Breast epithelium (tissue), 3 donors: ENCODE measurements at regions not wholly inside any gene's neighbourhood (a gene's known extent, or its start where the extent isn't known, plus 50 kb on each side); places are given as distances from the start of the nearest gene placed in this dataset.

ENCODE experiments used
- POLR2A ChIP-seq: fragments of 450-650 bp; IDR thresholded peaks from one replicate; pipeline ENCODE4 v1.6.1; 2016; ENCODE audit warnings: antibody characterized with exemption, mild to moderate bottlenecking, moderate library complexity
- POLR2AphosphoS5 ChIP-seq, 3 donors: sonication (generic); formaldehyde crosslinking; IDR thresholded peaks; one replicate each; pipeline ENCODE4 v1.6.1; 2017; ENCODE audit warnings: antibody characterized with exemption in 3 of 3
- TF ChIP-seq, protein P1 (sequence below), 3 donors: fragments of 450-650 bp; IDR thresholded peaks; one replicate each; pipeline ENCODE4 v1.5.1; 2016 to 2017; ENCODE audit warnings: antibody characterized with exemption in 3 of 3, mild to moderate bottlenecking in 3 of 3, moderate library complexity in 3 of 3

DNA sequence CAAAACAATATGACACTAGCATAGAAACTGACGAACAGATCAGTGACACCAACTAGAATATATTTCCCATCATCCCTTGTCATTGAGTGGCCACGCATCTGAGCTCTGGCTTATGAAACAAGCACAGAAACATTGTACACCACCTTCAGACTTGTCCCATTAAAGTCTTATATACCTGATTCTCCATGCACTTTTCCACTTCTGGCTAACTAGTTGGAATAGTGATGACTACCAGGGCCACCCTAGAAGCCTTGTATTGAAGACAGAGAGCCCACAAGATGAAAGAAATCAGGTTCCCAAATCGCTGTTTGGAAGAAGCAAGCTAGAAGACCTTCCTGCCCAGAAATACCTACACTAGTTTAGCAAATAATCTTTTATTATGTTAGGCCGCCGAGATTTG lies 99.7 kb upstream of the PPM1H start:
- TF ChIP-seq POLR2A (no peak), POLR2AphosphoS5 (IDR thresholded peaks at IDR 0.05) (no peak)
- TF ChIP-seq, protein P1, sequence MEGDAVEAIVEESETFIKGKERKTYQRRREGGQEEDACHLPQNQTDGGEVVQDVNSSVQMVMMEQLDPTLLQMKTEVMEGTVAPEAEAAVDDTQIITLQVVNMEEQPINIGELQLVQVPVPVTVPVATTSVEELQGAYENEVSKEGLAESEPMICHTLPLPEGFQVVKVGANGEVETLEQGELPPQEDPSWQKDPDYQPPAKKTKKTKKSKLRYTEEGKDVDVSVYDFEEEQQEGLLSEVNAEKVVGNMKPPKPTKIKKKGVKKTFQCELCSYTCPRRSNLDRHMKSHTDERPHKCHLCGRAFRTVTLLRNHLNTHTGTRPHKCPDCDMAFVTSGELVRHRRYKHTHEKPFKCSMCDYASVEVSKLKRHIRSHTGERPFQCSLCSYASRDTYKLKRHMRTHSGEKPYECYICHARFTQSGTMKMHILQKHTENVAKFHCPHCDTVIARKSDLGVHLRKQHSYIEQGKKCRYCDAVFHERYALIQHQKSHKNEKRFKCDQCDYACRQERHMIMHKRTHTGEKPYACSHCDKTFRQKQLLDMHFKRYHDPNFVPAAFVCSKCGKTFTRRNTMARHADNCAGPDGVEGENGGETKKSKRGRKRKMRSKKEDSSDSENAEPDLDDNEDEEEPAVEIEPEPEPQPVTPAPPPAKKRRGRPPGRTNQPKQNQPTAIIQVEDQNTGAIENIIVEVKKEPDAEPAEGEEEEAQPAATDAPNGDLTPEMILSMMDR (IDR thresholded peaks at IDR 0.05) = no peak
